Right lobe of liver (tissue), 6 donors: ENCODE measurements at regions not wholly inside any gene's neighbourhood (a gene's known extent, or its start where the extent isn't known, plus 50 kb on each side); places are given as distances from the start of the nearest gene placed in this dataset.

Experiments
- ATAC-seq, 4 donors: fragments of 200-7000 bp; cut with Tn5 transposase; one replicate each; pipeline ENCODE4 v1.9.1; 2020; ENCODE audit warnings: mild to moderate bottlenecking in 4 of 4, moderate library complexity in 4 of 4
- DNase-seq, 3 donors: peaks; one replicate each; pipeline ENCODE4 v3.0.0-alpha.2; 2020
- H3K27ac ChIP-seq, 3 donors: fragments of 200-600 bp; one replicate each; pipeline ENCODE4 v1.8.0; 2022
- H3K27me3 ChIP-seq, 2 donors: fragments of 200-600 bp; one replicate each; pipeline ENCODE4 v1.8.0; 2022
- H3K36me3 ChIP-seq, 4 donors: fragments of 200-600 bp; sonication (generic) in 1 of 4; one replicate each; pipeline versions ENCODE4 v1.5.1 to v1.8.0; 2017 to 2022; ENCODE audit warnings: control low read depth in 1 of 4
- H3K4me1 ChIP-seq, 4 donors: fragments of 200-600 bp; sonication (generic) in 1 of 4; one replicate each; pipeline versions ENCODE4 v1.5.1 to v1.8.0; 2017 to 2022; ENCODE audit warnings: control low read depth in 1 of 4
- H3K4me3 ChIP-seq, 3 donors: fragments of 200-600 bp; one replicate each; pipeline ENCODE4 v1.8.0; 2022
- H3K9me3 ChIP-seq, 4 donors: fragments of 200-600 bp; sonication (generic) in 1 of 4; one replicate each; pipeline versions ENCODE4 v1.5.1 to v1.8.0; 2017 to 2022; ENCODE audit warnings: control low read depth in 1 of 4
- POLR2A ChIP-seq: fragments of 450-650 bp; IDR thresholded peaks from one replicate; pipeline ENCODE4 v1.6.1; 2017; ENCODE audit warnings: antibody characterized with exemption, mild to moderate bottlenecking
- WGBS: methylation state at CpG from one replicate; pipeline ENCODE4 v1.1.6; 2018; ENCODE audit warnings: low coverage, low lambda C conversion rate; ENCODE audit not compliant: insufficient coverage; ENCODE audit errors: missing lambda C conversion rate; 5-methylcytosine and 5-hydroxymethylcytosine counted together
- intact Hi-C, 2 donors: fragments of 100-400 bp; cut with DNase I; formaldehyde crosslinking; loops; one replicate each; pipeline versions ENCODE4 v1.11.2 to v1.14.1; 2022
- TF ChIP-seq, protein P1 (sequence below), 4 donors: fragments of 200-600 bp in 3 of 4; fragments of 450-650 bp in 1 of 4; IDR thresholded peaks; one replicate each; pipeline versions ENCODE4 v1.5.1 to v1.8.0; 2016 to 2022; ENCODE audit warnings: antibody characterized with exemption in 4 of 4, mild to moderate bottlenecking in 2 of 4
- donor health status: DM: no; HTN: yes; CAD: no.
- donor health status: DM: no; HTN: no; CAD: no.
- donor health status: DM: no; HTN: no; CAD: no.
- donor health status: DM: no; HTN: yes; CAD: no.
- donor health status: DM: no; HTN: yes; CAD: no.

GRCh38 chr6:51411496-51412125 is 592.9 kb downstream of the TFAP2B start:
- Histone ChIP-seq H3K4me1 (no peaks in the 10 kb centered on the region), H3K36me3 (no peaks in the 10 kb centered on the region), H3K27ac (no peak overlapping the region), H3K4me3 (no peak overlapping the region), H3K9me3 (no peaks in the 10 kb centered on the region), H3K27me3 (no peaks in the 10 kb centered on the region)
- TF ChIP-seq, protein P1, sequence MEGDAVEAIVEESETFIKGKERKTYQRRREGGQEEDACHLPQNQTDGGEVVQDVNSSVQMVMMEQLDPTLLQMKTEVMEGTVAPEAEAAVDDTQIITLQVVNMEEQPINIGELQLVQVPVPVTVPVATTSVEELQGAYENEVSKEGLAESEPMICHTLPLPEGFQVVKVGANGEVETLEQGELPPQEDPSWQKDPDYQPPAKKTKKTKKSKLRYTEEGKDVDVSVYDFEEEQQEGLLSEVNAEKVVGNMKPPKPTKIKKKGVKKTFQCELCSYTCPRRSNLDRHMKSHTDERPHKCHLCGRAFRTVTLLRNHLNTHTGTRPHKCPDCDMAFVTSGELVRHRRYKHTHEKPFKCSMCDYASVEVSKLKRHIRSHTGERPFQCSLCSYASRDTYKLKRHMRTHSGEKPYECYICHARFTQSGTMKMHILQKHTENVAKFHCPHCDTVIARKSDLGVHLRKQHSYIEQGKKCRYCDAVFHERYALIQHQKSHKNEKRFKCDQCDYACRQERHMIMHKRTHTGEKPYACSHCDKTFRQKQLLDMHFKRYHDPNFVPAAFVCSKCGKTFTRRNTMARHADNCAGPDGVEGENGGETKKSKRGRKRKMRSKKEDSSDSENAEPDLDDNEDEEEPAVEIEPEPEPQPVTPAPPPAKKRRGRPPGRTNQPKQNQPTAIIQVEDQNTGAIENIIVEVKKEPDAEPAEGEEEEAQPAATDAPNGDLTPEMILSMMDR (IDR thresholded peaks at IDR 0.05) = no peak
- no peak for TF ChIP-seq POLR2A
- intact Hi-C loops = no loop called here
- 50% methylated on average over 4 of the region's 4 CpGs for WGBS
- DNase-seq (no peak), ATAC-seq (no peak)

DNA sequence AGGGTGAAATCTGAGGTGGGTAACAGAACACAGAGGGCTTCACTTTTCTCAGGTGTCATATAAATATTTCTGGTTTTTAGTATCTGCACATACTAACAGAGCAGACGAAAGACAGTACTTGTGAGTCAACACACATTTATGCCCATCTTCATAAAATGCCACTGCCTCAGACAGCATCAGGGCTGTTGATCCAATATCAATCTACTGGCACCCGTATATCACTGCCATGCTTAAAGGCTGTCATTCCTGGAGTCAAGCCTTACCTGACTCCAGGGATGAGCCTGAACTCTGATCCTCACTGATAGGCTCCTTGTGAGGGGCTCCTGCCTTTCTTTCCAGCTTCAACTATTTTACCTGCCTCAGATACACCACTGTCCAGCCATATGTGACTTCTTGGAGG is 595.7 kb downstream of the TFAP2B start:
- Histone ChIP-seq H3K27ac (no peak overlapping the region), H3K27me3 (no peaks in the 10 kb centered on the region), H3K4me3 (no peak overlapping the region), H3K9me3 (no peaks in the 10 kb centered on the region), H3K4me1 (no peaks in the 10 kb centered on the region), H3K36me3 (no peaks in the 10 kb centered on the region)
- no peak for ATAC-seq
- 67% methylated on average over 1 of the region's 2 CpGs for WGBS
- no peak for TF ChIP-seq POLR2A
- TF ChIP-seq, protein P1 (IDR thresholded peaks at IDR 0.05) = no peak
- DNase-seq = no peak
- intact Hi-C loops = no loop called here

- no peaks in the 10 kb centered on the region for H3K36me3 ChIP-seq
- no peaks in the 10 kb centered on the region for H3K9me3 ChIP-seq
- no peaks in the 10 kb centered on the region for H3K4me1 ChIP-seq
- H3K27ac ChIP-seq = no peak overlapping the region
- no peaks in the 10 kb centered on the region for H3K27me3 ChIP-seq
- WGBS = 73% methylated on average over 3 of the region's 3 CpGs
- TF ChIP-seq, protein P1 (IDR thresholded peaks at IDR 0.05) = no peak
- no peak for TF ChIP-seq POLR2A
- DNase-seq (no peak), ATAC-seq (no peak)
- H3K4me3 ChIP-seq = no peak overlapping the region
- intact Hi-C loops = no loop called here
Observed at GRCh38 chr6:51415501-51415900, 596.8 kb downstream of the TFAP2B start.

- Histone ChIP-seq H3K4me3 (no peak overlapping the region), H3K4me1 (no peaks in the 10 kb centered on the region), H3K9me3 (no peaks in the 10 kb centered on the region), H3K36me3 (no peaks in the 10 kb centered on the region), H3K27ac (no peak overlapping the region), H3K27me3 (no peaks in the 10 kb centered on the region)
- DNase-seq (no peak), ATAC-seq (no peak)
- intact Hi-C loops = no loop called here
- 54% methylated on average over 7 of the region's 7 CpGs for WGBS
- TF ChIP-seq, protein P1 (IDR thresholded peaks at IDR 0.05) = no peak
- TF ChIP-seq POLR2A = no peak
Observed at GRCh38 chr6:51429017-51429712, 610.5 kb downstream of the TFAP2B start.
